ENCODE measurements at regions not wholly inside any gene's neighbourhood (a gene's known extent, or its start where the extent isn't known, plus 50 kb on each side); places are given as distances from the start of the nearest gene placed in this dataset.

DNA sequence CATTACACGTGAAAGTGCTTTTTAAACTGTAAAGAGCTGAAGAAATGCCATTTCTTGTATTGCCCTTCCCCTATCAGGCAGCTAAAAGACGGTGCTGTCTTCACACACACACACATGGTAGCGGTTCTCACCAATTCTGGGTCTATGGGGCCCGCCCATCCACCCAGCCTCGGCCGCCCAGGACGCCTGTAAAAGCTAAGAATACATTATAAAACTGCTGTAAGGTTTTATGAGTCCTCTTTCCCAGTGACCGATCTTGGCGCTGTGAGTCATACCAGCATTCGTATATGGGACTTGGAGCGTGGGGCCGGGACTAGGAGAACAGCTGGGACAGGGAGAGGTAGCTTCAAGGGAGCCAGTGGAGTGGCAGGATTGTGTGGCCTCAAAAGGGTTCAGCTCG, 149.7 kb upstream of the CADM1 start:
- Histone ChIP-seq H3K9me2 (ENCODE audit: low read depth, low read length) (no peaks in the 10 kb centered on the region), H3K27me3 (ENCODE audit: insufficient read depth, low read length) (0 out of 2 replicates have a peak, but pooled peaks cover 4% of the 10 kb centered on the region), H3K27ac (ENCODE audit: low read depth, low read length, poor library complexity, severe bottlenecking) (no peak overlapping the region), H3K36me3 (ENCODE audit: insufficient read depth, low read length) (no peaks in the 10 kb centered on the region), H3K4me3 (ENCODE audit: low read depth, low read length, poor library complexity, severe bottlenecking) (no peak overlapping the region), H3K9me3 (ENCODE audit: low read length) (no peaks in the 10 kb centered on the region), H3F3A (ENCODE audit: insufficient read depth, low read length) (no peaks in the 10 kb centered on the region), H2AFZ (ENCODE audit: low read length) (no peak overlapping the region), H3K4me2 (ENCODE audit: low read length) (no peak overlapping the region), H4K20me1 (ENCODE audit: insufficient read depth, low read length) (no peaks in the 10 kb centered on the region), H3K4me1 (ENCODE audit: insufficient read depth, low read length, severe bottlenecking) (no peaks in the 10 kb centered on the region), H3K9ac (ENCODE audit: low read length) (no peak overlapping the region), H3K79me2 (ENCODE audit: insufficient read depth, low read length) (no peaks in the 10 kb centered on the region)
- TF ChIP-seq, protein P1, sequence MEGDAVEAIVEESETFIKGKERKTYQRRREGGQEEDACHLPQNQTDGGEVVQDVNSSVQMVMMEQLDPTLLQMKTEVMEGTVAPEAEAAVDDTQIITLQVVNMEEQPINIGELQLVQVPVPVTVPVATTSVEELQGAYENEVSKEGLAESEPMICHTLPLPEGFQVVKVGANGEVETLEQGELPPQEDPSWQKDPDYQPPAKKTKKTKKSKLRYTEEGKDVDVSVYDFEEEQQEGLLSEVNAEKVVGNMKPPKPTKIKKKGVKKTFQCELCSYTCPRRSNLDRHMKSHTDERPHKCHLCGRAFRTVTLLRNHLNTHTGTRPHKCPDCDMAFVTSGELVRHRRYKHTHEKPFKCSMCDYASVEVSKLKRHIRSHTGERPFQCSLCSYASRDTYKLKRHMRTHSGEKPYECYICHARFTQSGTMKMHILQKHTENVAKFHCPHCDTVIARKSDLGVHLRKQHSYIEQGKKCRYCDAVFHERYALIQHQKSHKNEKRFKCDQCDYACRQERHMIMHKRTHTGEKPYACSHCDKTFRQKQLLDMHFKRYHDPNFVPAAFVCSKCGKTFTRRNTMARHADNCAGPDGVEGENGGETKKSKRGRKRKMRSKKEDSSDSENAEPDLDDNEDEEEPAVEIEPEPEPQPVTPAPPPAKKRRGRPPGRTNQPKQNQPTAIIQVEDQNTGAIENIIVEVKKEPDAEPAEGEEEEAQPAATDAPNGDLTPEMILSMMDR (IDR thresholded peaks at IDR 0.05; ENCODE audit: low read length), result no peak
- no peak for TF ChIP-seq EZH2 (IDR thresholded peaks at IDR 0.05; ENCODE audit: borderline replicate concordance, low read length)

DNA sequence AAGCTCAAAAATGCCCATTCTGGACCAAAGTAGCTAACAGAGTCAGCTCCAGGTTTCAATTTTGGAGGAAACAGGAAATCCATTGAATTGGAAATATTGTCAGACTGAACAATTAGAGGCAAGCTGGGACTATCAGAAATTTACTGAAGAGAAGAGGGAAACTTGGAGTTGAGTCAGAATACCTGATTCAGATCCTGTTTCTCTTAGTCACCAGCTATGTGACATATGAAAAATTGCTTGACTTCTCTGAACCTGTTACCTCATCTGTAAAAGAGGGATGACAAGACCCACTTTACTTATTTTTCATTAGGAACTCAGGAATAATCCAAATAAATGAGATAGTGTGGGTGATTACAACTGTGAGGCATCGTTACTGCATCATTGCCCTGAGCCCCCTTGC, 148.9 kb upstream of the CADM1 start:
- Histone ChIP-seq H3K4me3 (ENCODE audit: low read depth, low read length, poor library complexity, severe bottlenecking) (no peak overlapping the region), H2AFZ (ENCODE audit: low read length) (no peak overlapping the region), H3K27ac (ENCODE audit: low read depth, low read length, poor library complexity, severe bottlenecking) (no peak overlapping the region), H3K79me2 (ENCODE audit: insufficient read depth, low read length) (no peaks in the 10 kb centered on the region), H4K20me1 (ENCODE audit: insufficient read depth, low read length) (no peaks in the 10 kb centered on the region), H3K4me2 (ENCODE audit: low read length) (no peak overlapping the region), H3K9me3 (ENCODE audit: low read length) (no peaks in the 10 kb centered on the region), H3K9me2 (ENCODE audit: low read depth, low read length) (no peaks in the 10 kb centered on the region), H3K36me3 (ENCODE audit: insufficient read depth, low read length) (no peaks in the 10 kb centered on the region), H3K27me3 (ENCODE audit: insufficient read depth, low read length) (0 out of 2 replicates have a peak, but pooled peaks cover 4% of the 10 kb centered on the region), H3K4me1 (ENCODE audit: insufficient read depth, low read length, severe bottlenecking) (no peaks in the 10 kb centered on the region), H3F3A (ENCODE audit: insufficient read depth, low read length) (no peaks in the 10 kb centered on the region), H3K9ac (ENCODE audit: low read length) (no peak overlapping the region)
- no peak for TF ChIP-seq EZH2 (IDR thresholded peaks at IDR 0.05; ENCODE audit: borderline replicate concordance, low read length)
- TF ChIP-seq, protein P1 (IDR thresholded peaks at IDR 0.05; ENCODE audit: low read length), result no peak

DNA sequence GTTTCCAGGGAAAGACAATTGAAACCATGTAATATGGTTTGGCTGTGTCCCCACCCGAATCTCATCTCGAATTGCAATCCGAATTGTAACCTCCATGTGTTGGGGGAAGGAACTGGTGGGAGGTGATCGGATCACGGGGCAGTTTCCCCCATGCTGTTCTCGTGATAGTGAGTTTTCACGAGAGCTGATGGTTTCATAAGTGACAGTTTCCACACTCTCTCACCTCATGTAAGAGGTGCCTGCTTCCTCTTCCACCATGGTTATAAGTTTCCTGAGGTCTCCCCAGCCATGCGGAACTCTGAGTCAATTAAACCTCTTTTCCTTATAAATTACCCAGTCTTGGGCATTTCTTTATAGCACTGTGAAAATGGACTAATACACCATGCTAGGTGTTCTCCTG, 148.3 kb upstream of the CADM1 start:
- Histone ChIP-seq H3K27me3 (ENCODE audit: insufficient read depth, low read length) (0 out of 2 replicates have a peak, but pooled peaks cover 4% of the 10 kb centered on the region), H3K9me3 (ENCODE audit: low read length) (no peaks in the 10 kb centered on the region), H3K27ac (ENCODE audit: low read depth, low read length, poor library complexity, severe bottlenecking) (no peak overlapping the region), H3K4me2 (ENCODE audit: low read length) (no peak overlapping the region), H2AFZ (ENCODE audit: low read length) (no peak overlapping the region), H3K4me3 (ENCODE audit: low read depth, low read length, poor library complexity, severe bottlenecking) (no peak overlapping the region), H4K20me1 (ENCODE audit: insufficient read depth, low read length) (no peaks in the 10 kb centered on the region), H3K79me2 (ENCODE audit: insufficient read depth, low read length) (no peaks in the 10 kb centered on the region), H3K4me1 (ENCODE audit: insufficient read depth, low read length, severe bottlenecking) (no peaks in the 10 kb centered on the region), H3K36me3 (ENCODE audit: insufficient read depth, low read length) (no peaks in the 10 kb centered on the region), H3K9me2 (ENCODE audit: low read depth, low read length) (no peaks in the 10 kb centered on the region), H3F3A (ENCODE audit: insufficient read depth, low read length) (no peaks in the 10 kb centered on the region), H3K9ac (ENCODE audit: low read length) (no peak overlapping the region)
- no peak for TF ChIP-seq EZH2 (IDR thresholded peaks at IDR 0.05; ENCODE audit: borderline replicate concordance, low read length)
- TF ChIP-seq, protein P1 (IDR thresholded peaks at IDR 0.05; ENCODE audit: low read length), result no peak

Measured in OCI-LY1 (cell line).